A549 (cell line): ENCODE measurements at regions not wholly inside any gene's neighbourhood (a gene's known extent, or its start where the extent isn't known, plus 50 kb on each side); places are given as distances from the start of the nearest gene placed in this dataset.

Experiments used
- BHLHE40 ChIP-seq: IDR thresholded peaks from 2 replicates; pipeline ENCODE4 v1.6.1; 2012; ENCODE audit warnings: low read depth, low read length, inconsistent platforms
- GATA3 ChIP-seq: IDR thresholded peaks from 2 replicates; pipeline ENCODE4 v1.6.1; 2012; ENCODE audit warnings: borderline replicate concordance
- KDM5A ChIP-seq: fragments of 200-600 bp; sonication (generic); IDR thresholded peaks from 2 replicates; pipeline ENCODE4 v1.6.1; 2016; ENCODE audit warnings: antibody characterized with exemption, mild to moderate bottlenecking
- POLR2AphosphoS2 ChIP-seq: conservative IDR thresholded peaks from 2 replicates; pipeline ENCODE4 v1.6.1; 2012; ENCODE audit warnings: low read length, improper control_type of control experiment, inconsistent platforms
- RNF2 ChIP-seq: fragments of 200-600 bp; sonication (generic); IDR thresholded peaks from 2 replicates; pipeline ENCODE4 v1.6.1; 2016; ENCODE audit warnings: low read depth, mild to moderate bottlenecking, antibody characterized with exemption, moderate library complexity, borderline replicate concordance
- SMC3 ChIP-seq: fragments of >200 bp; sonication (Bioruptor Twin); formaldehyde crosslinking; IDR thresholded peaks from 3 replicates; pipeline ENCODE4 v1.6.1; 2018; ENCODE audit warnings: inconsistent platforms
- SREBF2 ChIP-seq: fragments of 450-650 bp; IDR thresholded peaks from 2 replicates; pipeline ENCODE4 v1.6.1; 2014; ENCODE audit warnings: mild to moderate bottlenecking, moderate library complexity
- TF ChIP-seq, protein P1 (sequence below): fragments of 200-600 bp; sonication (generic); IDR thresholded peaks from 2 replicates; pipeline ENCODE4 v1.6.1; 2016; ENCODE audit warnings: antibody characterized with exemption, mild to moderate bottlenecking, moderate library complexity
- TF ChIP-seq, protein P2 (sequence below): fragments of >200 bp; sonication (Bioruptor Twin); formaldehyde crosslinking; IDR thresholded peaks from 3 replicates; pipeline ENCODE4 v1.5.1; 2016
- TF ChIP-seq, protein P3 (sequence below): fragments of >200 bp; sonication (Bioruptor Twin); formaldehyde crosslinking; IDR thresholded peaks from 2 replicates; pipeline ENCODE4 v1.6.1; 2016

DNA sequence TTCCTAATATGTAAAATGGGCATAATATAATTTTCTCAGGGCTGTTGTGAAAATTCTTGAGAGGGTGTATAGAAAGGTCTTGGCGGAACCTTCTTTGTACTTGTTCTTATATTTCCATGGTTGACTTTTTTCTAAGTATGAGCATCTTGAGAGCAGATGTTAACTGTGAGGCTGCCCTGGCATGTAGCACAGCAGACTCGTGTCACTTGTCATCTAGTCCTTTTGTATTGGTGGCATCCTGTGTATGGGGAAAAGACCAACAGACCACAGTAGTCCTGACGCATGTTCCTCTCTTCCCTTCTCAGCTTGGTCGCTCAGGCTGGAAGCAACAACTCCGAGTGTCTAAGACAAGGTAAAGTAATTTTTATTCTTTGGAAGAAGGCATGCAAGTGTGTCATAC, 153.8 kb upstream of the ZBED5 start:
- TF ChIP-seq KDM5A, result no peak
- TF ChIP-seq SREBF2, result no peak
- TF ChIP-seq, protein P1, sequence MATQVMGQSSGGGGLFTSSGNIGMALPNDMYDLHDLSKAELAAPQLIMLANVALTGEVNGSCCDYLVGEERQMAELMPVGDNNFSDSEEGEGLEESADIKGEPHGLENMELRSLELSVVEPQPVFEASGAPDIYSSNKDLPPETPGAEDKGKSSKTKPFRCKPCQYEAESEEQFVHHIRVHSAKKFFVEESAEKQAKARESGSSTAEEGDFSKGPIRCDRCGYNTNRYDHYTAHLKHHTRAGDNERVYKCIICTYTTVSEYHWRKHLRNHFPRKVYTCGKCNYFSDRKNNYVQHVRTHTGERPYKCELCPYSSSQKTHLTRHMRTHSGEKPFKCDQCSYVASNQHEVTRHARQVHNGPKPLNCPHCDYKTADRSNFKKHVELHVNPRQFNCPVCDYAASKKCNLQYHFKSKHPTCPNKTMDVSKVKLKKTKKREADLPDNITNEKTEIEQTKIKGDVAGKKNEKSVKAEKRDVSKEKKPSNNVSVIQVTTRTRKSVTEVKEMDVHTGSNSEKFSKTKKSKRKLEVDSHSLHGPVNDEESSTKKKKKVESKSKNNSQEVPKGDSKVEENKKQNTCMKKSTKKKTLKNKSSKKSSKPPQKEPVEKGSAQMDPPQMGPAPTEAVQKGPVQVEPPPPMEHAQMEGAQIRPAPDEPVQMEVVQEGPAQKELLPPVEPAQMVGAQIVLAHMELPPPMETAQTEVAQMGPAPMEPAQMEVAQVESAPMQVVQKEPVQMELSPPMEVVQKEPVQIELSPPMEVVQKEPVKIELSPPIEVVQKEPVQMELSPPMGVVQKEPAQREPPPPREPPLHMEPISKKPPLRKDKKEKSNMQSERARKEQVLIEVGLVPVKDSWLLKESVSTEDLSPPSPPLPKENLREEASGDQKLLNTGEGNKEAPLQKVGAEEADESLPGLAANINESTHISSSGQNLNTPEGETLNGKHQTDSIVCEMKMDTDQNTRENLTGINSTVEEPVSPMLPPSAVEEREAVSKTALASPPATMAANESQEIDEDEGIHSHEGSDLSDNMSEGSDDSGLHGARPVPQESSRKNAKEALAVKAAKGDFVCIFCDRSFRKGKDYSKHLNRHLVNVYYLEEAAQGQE, result no peak
- TF ChIP-seq BHLHE40, result no peak
- TF ChIP-seq SMC3, result no peak
- TF ChIP-seq, protein P2, sequence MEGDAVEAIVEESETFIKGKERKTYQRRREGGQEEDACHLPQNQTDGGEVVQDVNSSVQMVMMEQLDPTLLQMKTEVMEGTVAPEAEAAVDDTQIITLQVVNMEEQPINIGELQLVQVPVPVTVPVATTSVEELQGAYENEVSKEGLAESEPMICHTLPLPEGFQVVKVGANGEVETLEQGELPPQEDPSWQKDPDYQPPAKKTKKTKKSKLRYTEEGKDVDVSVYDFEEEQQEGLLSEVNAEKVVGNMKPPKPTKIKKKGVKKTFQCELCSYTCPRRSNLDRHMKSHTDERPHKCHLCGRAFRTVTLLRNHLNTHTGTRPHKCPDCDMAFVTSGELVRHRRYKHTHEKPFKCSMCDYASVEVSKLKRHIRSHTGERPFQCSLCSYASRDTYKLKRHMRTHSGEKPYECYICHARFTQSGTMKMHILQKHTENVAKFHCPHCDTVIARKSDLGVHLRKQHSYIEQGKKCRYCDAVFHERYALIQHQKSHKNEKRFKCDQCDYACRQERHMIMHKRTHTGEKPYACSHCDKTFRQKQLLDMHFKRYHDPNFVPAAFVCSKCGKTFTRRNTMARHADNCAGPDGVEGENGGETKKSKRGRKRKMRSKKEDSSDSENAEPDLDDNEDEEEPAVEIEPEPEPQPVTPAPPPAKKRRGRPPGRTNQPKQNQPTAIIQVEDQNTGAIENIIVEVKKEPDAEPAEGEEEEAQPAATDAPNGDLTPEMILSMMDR, result no peak
- TF ChIP-seq RNF2, result no peak
- TF ChIP-seq POLR2AphosphoS2, result no peak
- TF ChIP-seq GATA3, result no peak
- TF ChIP-seq, protein P3, sequence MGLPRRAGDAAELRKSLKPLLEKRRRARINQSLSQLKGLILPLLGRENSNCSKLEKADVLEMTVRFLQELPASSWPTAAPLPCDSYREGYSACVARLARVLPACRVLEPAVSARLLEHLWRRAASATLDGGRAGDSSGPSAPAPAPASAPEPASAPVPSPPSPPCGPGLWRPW, result no peak
